ENCODE measurements at regions not wholly inside any gene's neighbourhood (a gene's known extent, or its start where the extent isn't known, plus 50 kb on each side); places are given as distances from the start of the nearest gene placed in this dataset.

- dilution Hi-C loops (cut with MboI; ENCODE audit: extremely low pct_ligation_motif_present, low sequenced_read_pairs): no loop called here
- H3K4me1 ChIP-seq (ENCODE audit: control insufficient read depth, extremely low read depth, insufficient read depth, low read length): no peaks in the 10 kb centered on the region
- CTCF ChIA-PET: no interaction called here
- H3K9ac ChIP-seq (replicated peaks; ENCODE audit: extremely low read depth, insufficient read depth, low read length): no peak overlapping the region
- intact Hi-C loops (cut with micrococcal nuclease): no loop called here
- FAIRE-seq (peak; percentile 58), DNase-seq (ENCODE audit: low read depth, low spot score) (no peak)
- H3K9me3 ChIP-seq (replicated peaks; ENCODE audit: control insufficient read depth, insufficient read depth, low read length): no peaks in the 10 kb centered on the region
- H3K9me1 ChIP-seq (replicated peaks; ENCODE audit: control insufficient read depth, extremely low read depth, insufficient read depth, low read length): no peaks in the 10 kb centered on the region
- H3K4me2 ChIP-seq (ENCODE audit: insufficient read depth, low read length): no peak overlapping the region
- no peaks in the 10 kb centered on the region for H3K79me2 ChIP-seq (ENCODE audit: control insufficient read depth, insufficient read depth, low read length)
- POLR2A ChIA-PET: no interaction called here
- no peaks in the 10 kb centered on the region for H3K27me3 ChIP-seq (ENCODE audit: control insufficient read depth in 2 of 2, insufficient read depth in 2 of 2, low read length in 2 of 2)
- no peaks in the 10 kb centered on the region for H4K20me1 ChIP-seq (replicated peaks; ENCODE audit: control insufficient read depth, extremely low read depth, insufficient read depth, low read length)
- no peak overlapping the region for H3K4me3 ChIP-seq (replicated peaks in 1 of 3; ENCODE audit: insufficient read depth in 1 of 3, low read depth in 1 of 3, low read length in 3 of 3)
- no peak for TF ChIP-seq MYC (IDR thresholded peaks at IDR 0.05; ENCODE audit: low read depth, low read length)
- no peak for TF ChIP-seq POLR2A (IDR thresholded peaks at IDR 0.05; ENCODE audit: low read depth, low read length)
- no peak for TF ChIP-seq CTCF (IDR thresholded peaks at IDR 0.05; ENCODE audit: extremely low read depth in 1 of 2, insufficient read depth in 1 of 2, low read depth in 1 of 2, low read length in 2 of 2)
- TF ChIP-seq JUN (IDR thresholded peaks at IDR 0.05; ENCODE audit: borderline replicate concordance, insufficient read depth, insufficient read length, low read depth): no peak
- TF ChIP-seq GATA2 (IDR thresholded peaks at IDR 0.05; ENCODE audit: insufficient read depth, insufficient read length, low read depth, low read length): no peak
- TF ChIP-seq FOS (IDR thresholded peaks at IDR 0.05; ENCODE audit: borderline replicate concordance, insufficient read depth, low read length): no peak
- no peak for TF ChIP-seq POLR2AphosphoS5 (IDR thresholded peaks at IDR 0.05; ENCODE audit: insufficient read depth, low read depth, low read length)
- no peak for TF ChIP-seq MAX (IDR thresholded peaks at IDR 0.05; ENCODE audit: insufficient read depth, insufficient read length)
- no peak for TF ChIP-seq EZH2 (IDR thresholded peaks at IDR 0.05; ENCODE audit: borderline replicate concordance, low read depth, low read length, severe bottlenecking)
- H3K36me3 ChIP-seq (ENCODE audit: control insufficient read depth in 2 of 2, extremely low read depth in 1 of 2, insufficient read depth in 2 of 2, low read length in 2 of 2): no peaks in the 10 kb centered on the region
- H3K27ac ChIP-seq (ENCODE audit: insufficient read depth, low read depth, low read length): no peak overlapping the region
- no TSS peak for BruUV-seq (replicated peaks)
- no peak overlapping the region for H2AFZ ChIP-seq (ENCODE audit: low read depth, low read length)
Measured at GRCh38 chr3:153245661-153246060, 83.6 kb downstream of the RAP2B start.
